ENCODE measurements at regions not wholly inside any gene's neighbourhood (a gene's known extent, or its start where the extent isn't known, plus 50 kb on each side); places are given as distances from the start of the nearest gene placed in this dataset.

- TF ChIP-seq CTCF (IDR thresholded peaks at IDR 0.05) (no peak), POLR2A (IDR thresholded peaks at IDR 0.05) (no peak)
Observed at GRCh38 chr5:91263898-91264297, 119.2 kb downstream of the ARRDC3 start.

Data from heart left ventricle (tissue), 13 donors.